ENCODE measurements at regions not wholly inside any gene's neighbourhood (a gene's known extent, or its start where the extent isn't known, plus 50 kb on each side); places are given as distances from the start of the nearest gene placed in this dataset.

GRCh38 chr13:47610687-47611086 is 390.4 kb downstream of the SUCLA2 start:
- no peak for DNase-seq

- no peak for DNase-seq
Observed at GRCh38 chr13:47603365-47603764, 397.7 kb downstream of the SUCLA2 start.

- peak; percentile 4 for DNase-seq
Observed at GRCh38 chr13:47598340-47598911, 402.6 kb downstream of the SUCLA2 start.

- no peak for DNase-seq
Observed at GRCh38 chr13:47594833-47595232, 406.2 kb downstream of the SUCLA2 start.

GRCh38 chr13:47592256-47592655 is 408.8 kb downstream of the SUCLA2 start:
- DNase-seq: no peak

GRCh38 chr13:47588676-47589075 is 412.4 kb downstream of the SUCLA2 start:
- no peak for DNase-seq

- no peak for DNase-seq
Observed at GRCh38 chr13:47572375-47572774, 428.7 kb downstream of the SUCLA2 start.

- DNase-seq: no peak
Observed at GRCh38 chr13:47564041-47564440, 437.0 kb downstream of the SUCLA2 start.

GRCh38 chr13:47556703-47557102 is 444.4 kb downstream of the SUCLA2 start:
- no peak for DNase-seq

- DNase-seq: no peak
Observed at GRCh38 chr13:47555235-47555634, 445.8 kb downstream of the SUCLA2 start.

GRCh38 chr13:47553329-47553977 is 447.6 kb downstream of the SUCLA2 start:
- DNase-seq: no peak

- peak; percentile 14 for DNase-seq
Observed at GRCh38 chr13:47549219-47549752, 451.8 kb downstream of the SUCLA2 start.

- DNase-seq: peak; percentile 23
Observed at GRCh38 chr13:47548294-47548840, 452.7 kb downstream of the SUCLA2 start.

GRCh38 chr13:47546391-47547225 is 454.5 kb downstream of the SUCLA2 start:
- peak; percentile 73 for DNase-seq

- peak; percentile 47 for DNase-seq
Observed at GRCh38 chr13:47545201-47546024, 455.7 kb downstream of the SUCLA2 start.

- no peak for DNase-seq
Observed at GRCh38 chr13:47539317-47539716, 461.8 kb downstream of the SUCLA2 start.

GRCh38 chr13:47523771-47524170 is 477.3 kb downstream of the SUCLA2 start:
- no peak for DNase-seq

GRCh38 chr13:47521890-47522487 is 479.1 kb downstream of the SUCLA2 start:
- DNase-seq: peak; percentile 9

- DNase-seq: no peak
Observed at GRCh38 chr13:47519626-47520025, 481.4 kb downstream of the SUCLA2 start.

GRCh38 chr13:47518530-47518929 is 482.5 kb downstream of the SUCLA2 start:
- DNase-seq: no peak

GRCh38 chr13:47511647-47512046 is 489.4 kb downstream of the SUCLA2 start:
- DNase-seq: no peak
